ENCODE measurements at regions not wholly inside any gene's neighbourhood (a gene's known extent, or its start where the extent isn't known, plus 50 kb on each side); places are given as distances from the start of the nearest gene placed in this dataset.

DNA sequence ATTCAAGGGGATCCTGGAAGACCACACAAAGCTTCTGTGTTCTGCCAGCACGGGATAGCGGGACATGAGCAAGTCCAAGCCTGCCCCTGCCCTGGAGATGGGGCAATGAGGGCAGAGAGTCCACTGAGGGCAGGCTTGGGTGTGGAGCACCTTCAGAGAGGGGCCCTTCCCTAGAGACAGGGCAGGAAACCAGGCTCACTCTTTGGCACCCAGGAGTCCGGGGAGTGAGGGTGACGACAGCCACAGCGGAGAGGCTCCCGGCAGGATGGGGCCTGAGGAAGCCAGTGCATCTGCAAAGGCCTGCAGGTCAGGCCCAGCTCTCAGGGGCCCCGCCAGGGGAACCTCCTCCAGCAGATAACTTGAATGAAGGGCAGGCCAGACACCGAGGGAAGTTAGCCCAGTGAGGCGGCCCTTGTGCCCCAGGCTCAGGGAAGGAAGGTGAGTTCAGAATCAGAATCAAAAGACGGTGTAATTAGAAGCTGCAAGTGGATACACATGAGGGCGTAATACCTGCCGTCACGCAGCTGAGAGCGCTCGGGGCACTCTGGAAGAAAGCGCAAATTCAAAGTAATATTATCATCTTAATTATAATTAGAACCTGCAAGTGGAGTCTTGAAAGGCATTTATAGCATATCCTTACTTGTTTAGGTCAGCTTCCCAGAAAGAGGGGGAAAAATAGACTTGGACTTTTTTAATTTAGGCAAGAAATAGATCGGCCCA lies 142.6 kb upstream of the LGALSL start:
- Histone ChIP-seq H3K4me1 (peaks cover 19% of the 10 kb centered on the region), H3K27me3 (no peaks in the 10 kb centered on the region), H3K36me3 (ENCODE audit: low read depth, missing control alignments) (no peaks in the 10 kb centered on the region), H3K4me3 (peak overlapping the region in 1 of 2 donors; percentile 7), H3K27ac (peak overlapping the region in 1 of 2 donors; percentile 69), H3K9me3 (no peaks in the 10 kb centered on the region)
- 74 to 75% methylated on average over 13 to 17 of the region's 17 CpGs for WGBS, 2 donors
- TF ChIP-seq, protein P1, sequence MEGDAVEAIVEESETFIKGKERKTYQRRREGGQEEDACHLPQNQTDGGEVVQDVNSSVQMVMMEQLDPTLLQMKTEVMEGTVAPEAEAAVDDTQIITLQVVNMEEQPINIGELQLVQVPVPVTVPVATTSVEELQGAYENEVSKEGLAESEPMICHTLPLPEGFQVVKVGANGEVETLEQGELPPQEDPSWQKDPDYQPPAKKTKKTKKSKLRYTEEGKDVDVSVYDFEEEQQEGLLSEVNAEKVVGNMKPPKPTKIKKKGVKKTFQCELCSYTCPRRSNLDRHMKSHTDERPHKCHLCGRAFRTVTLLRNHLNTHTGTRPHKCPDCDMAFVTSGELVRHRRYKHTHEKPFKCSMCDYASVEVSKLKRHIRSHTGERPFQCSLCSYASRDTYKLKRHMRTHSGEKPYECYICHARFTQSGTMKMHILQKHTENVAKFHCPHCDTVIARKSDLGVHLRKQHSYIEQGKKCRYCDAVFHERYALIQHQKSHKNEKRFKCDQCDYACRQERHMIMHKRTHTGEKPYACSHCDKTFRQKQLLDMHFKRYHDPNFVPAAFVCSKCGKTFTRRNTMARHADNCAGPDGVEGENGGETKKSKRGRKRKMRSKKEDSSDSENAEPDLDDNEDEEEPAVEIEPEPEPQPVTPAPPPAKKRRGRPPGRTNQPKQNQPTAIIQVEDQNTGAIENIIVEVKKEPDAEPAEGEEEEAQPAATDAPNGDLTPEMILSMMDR (IDR thresholded peaks at IDR 0.05): no peak
- no peak for TF ChIP-seq POLR2A (IDR thresholded peaks at IDR 0.05)
- intact Hi-C loops (cut with DNase I; ENCODE audit: low total_unique reads): no loop called here
- DNase-seq: no peak

DNA sequence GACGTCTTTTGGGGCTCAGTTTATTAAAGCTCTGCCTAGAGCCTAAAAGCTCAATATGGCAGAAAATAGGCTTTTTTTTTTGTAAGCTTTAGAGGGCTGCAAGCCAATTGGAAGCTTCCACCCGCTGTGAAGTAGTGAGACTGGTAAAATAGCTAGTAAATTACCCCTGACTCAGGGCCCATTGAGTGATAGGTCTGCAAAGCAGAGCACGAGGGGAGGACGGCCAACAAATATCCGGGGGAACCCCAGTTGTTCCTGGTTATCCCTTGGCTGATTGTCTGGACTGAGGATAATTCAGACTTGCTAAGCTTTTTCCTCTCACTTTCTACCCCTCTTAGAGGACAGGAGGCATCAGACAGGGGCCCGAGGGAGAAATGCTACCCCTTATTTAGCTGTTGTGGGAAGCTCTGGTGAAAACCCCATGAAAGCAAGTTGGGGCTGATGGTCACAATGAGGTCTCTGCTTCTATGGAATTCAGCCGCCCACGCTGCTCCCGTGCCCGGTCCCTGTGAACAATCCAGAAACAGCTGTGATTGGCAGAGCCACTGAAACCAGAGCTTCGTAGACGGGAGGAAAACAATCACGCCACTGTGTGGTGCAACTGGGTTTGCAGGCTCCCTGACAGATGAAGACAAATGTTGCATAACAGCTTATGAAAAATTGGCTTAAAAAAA lies 141.9 kb upstream of the LGALSL start:
- peak; percentile 92 for DNase-seq
- no peaks in the 10 kb centered on the region for H3K9me3 ChIP-seq
- intact Hi-C loops (cut with DNase I; ENCODE audit: low total_unique reads): no loop called here
- TF ChIP-seq POLR2A (IDR thresholded peaks at IDR 0.05): no peak
- TF ChIP-seq, protein P1 (IDR thresholded peaks at IDR 0.05): peak in 1 of 3 experiments; percentile 64
- H3K4me1 ChIP-seq: peaks cover 19% of the 10 kb centered on the region
- H3K27me3 ChIP-seq: no peaks in the 10 kb centered on the region
- peak overlapping the region; percentile 66 to 69 for H3K27ac ChIP-seq
- no peaks in the 10 kb centered on the region for H3K36me3 ChIP-seq (ENCODE audit: low read depth, missing control alignments)
- peak overlapping the region in 1 of 2 donors; percentile 7 for H3K4me3 ChIP-seq
- 10 to 12% methylated on average over 13 of the region's 13 CpGs for WGBS, 2 donors

DNA sequence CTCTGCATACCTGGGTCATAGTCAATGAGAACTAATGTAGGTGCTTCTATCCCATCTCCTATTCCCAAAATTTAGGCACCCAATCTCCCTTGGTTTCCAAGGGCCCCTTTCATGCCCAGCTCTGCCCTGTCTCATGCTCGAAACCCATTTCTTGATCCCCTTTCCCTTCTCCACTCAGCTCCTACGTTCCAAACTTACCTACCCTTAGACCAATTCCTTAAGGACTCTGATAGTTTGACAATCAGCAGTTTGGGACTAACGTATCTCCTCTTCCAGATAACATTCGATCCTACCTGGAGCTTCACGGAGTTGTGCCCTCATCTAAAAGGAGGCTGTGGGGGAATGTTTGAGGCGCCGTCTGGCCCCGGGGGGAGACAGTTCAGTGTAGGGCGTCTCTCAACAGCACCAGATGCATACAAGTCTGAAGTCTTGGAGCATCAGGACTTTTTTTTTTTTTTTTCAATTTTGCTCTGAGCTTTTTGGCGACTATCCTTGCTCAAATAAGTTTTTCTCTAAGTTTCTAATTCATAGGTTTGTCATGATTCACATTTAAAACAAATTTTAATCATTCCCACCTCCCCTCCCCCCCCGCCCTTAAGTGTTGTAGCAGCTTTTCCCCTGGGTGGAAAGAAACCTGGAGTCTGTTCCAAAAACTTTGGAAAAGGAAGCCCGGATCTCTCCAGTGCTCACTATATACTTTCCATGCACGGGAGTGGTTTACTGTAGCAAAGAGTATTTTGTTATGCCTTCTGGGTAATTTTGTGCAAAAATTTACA lies 141.2 kb upstream of the LGALSL start:
- H3K27ac ChIP-seq: peak overlapping the region; percentile 48 to 66
- H3K4me3 ChIP-seq: no peak overlapping the region
- 22 to 35% methylated on average over 13 of the region's 13 CpGs for WGBS, 2 donors
- H3K36me3 ChIP-seq (ENCODE audit: low read depth, missing control alignments): no peaks in the 10 kb centered on the region
- TF ChIP-seq, protein P1 (IDR thresholded peaks at IDR 0.05): no peak
- peaks cover 19% of the 10 kb centered on the region for H3K4me1 ChIP-seq
- intact Hi-C loops (cut with DNase I; ENCODE audit: low total_unique reads): no loop called here
- H3K9me3 ChIP-seq: no peaks in the 10 kb centered on the region
- H3K27me3 ChIP-seq: no peaks in the 10 kb centered on the region
- no peak for DNase-seq

DNA sequence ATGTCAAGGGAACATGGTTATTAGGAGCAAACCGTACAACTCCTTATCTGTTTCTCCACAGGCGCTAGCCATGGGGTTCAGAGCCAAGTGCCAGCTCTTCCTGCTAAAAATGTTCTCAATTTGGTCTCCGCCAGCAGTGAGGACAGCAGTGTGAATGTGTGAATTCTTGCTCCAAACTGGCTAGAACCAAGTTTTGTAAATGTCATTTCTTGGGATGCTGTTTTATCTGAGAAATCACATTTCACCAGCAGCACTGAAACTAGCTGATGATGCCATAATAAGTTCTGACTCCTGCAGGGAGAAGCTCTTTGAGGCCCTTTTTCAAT lies 140.6 kb upstream of the LGALSL start:
- no peak overlapping the region for H3K4me3 ChIP-seq
- 12 to 16% methylated on average over 3 of the region's 3 CpGs for WGBS, 2 donors
- no peak for TF ChIP-seq POLR2A (IDR thresholded peaks at IDR 0.05)
- TF ChIP-seq, protein P1 (IDR thresholded peaks at IDR 0.05): no peak
- H3K27me3 ChIP-seq: no peaks in the 10 kb centered on the region
- H3K9me3 ChIP-seq: no peaks in the 10 kb centered on the region
- no peaks in the 10 kb centered on the region for H3K36me3 ChIP-seq (ENCODE audit: low read depth, missing control alignments)
- peaks cover 19% of the 10 kb centered on the region for H3K4me1 ChIP-seq
- H3K27ac ChIP-seq: no peak overlapping the region
- DNase-seq: no peak
- intact Hi-C loops (cut with DNase I; ENCODE audit: low total_unique reads): no loop called here
